Suppressor macrophage treated with lipopolysaccharide for 4 hours (primary cell): ENCODE measurements at regions not wholly inside any gene's neighbourhood (a gene's known extent, or its start where the extent isn't known, plus 50 kb on each side); places are given as distances from the start of the nearest gene placed in this dataset.
"Not testable (repeated sequence)": the region's sequence is repeated elsewhere in the genome, so short reads cannot be mapped to it uniquely, and the experiment has no call there.

Experiments used
- DNase-seq: peaks from one replicate; pipeline ENCODE4 v3.0.0-alpha.2; 2020

DNA sequence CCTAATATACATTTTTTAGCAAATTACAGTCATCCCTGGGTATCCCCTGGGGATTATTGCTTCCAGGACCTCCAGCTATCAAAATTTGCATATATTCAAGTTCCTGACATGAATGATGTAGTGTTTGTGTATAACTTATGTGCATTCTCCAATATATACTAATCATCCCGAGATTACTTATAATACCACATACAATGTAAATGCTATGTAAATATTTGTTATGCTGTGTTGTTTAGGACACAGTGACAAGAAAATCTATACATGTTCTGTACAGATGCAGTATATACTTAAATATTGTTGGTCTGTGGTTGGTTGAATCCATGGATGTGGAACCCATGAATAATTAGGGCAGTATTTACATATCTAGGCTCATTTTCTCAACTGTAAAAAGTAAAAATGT is 1060.3 kb downstream of the DSC3 start:
- DNase-seq: no peak

DNA sequence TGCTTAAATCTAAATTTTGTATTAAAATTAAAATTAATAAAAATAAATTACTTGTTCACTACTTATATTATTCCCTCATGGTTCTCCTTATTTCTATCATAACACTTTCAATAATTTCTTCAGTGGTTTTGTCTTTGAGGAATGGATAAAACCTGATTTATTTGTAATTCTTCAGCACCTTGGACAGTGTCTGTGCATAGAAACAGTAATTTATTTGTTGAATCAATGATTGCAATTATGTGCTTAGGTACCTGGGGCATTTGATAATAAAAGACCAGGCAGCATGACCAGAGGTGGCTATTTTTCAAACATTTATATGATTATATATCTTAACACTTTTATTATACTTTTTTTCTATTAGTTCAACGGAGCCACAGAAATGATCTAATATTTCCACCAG is 1062.7 kb downstream of the DSC3 start:
- no peak for DNase-seq

DNA sequence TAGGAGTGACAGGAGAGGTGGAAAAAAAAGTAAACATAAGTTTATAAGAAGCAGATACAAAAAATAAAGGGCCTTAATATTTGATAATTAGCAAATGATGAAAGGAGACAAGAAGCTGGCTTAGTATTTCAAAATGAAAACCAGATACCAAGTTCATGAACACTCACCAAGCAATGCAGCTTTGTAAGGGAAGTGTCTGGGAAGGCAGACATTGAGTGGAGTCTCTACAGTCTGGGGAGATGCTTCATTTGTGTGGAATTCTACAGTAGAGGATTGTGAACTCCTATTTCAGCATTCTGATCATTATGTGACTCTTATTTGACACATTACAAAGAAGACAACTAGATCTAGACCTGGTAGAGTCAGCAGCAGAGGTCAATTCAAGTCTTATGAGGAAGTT is 1072.7 kb downstream of the DSC3 start:
- no peak for DNase-seq

DNA sequence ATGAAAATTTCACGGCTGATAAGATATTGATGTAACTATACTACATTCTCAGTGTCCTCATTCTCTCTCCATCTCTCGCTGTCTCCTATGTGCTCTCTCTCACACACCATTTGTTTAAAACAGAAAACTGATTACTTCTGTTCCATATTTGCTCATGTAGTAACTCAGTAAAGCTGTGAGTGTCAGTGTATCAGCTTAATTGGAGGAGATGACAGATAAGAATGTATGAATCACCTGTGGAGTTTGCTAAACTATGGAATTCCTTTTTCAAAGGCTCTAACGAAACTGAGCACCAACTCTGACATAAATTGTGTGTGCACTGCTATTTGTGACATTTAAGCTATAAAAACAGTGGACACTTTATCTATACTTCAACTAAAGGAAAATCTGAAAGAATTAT is 1080.0 kb downstream of the DSC3 start:
- DNase-seq: no peak

DNA sequence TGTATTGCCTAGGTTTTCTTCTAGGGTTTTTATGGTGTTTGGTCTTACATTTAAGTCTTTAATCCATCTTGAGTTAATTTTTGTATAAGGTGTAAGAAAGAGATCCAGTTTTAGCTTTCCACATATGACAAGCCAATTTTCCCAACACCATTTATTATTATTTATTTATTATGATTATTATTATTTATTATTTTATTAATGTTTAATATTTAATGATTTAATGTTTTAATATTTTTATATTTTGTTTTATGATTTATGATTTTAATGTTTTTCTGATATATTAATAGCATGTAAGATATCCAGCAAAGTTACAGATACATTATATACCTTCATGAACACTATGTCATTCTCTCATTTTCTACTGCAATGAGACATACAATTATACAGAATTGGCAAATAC is 1082.0 kb downstream of the DSC3 start:
- DNase-seq: no peak

DNA sequence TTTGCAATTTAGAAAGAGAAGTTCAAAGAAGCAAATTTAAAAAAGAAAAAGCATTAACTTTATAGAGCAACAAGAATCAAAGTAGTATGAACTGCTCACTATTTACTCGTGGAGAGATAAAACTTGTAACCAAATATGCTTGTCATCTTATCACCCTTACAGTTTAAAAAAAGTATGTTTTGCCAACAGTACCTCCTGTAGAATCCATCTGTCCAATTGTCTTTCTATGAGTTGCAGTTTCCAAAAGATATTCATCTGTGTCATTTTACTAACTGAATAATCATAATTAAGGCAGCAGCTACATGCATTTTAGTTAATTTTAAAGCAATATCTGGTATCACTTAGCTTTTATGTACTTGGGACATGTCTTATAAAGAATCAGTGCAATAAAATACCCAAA is 1112.3 kb downstream of the DSC3 start:
- DNase-seq: no peak

DNA sequence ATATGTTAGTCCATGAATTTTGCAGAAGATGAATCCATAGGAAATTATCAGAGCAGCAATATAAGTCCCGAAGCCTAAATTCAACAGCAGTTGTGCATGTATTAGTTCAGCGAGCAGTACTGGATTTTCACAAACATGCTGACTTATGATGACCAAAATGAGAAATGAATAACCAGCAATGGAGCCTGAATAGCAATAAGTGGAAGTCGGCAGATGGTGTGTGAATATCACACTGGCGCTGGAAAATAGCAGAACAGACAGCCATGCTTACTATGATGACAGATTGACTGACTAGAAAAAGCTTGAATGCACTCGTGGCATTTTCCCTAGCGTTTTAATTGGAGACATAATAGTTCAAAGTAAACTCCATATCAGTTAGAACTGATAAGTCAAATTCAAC is 1114.5 kb downstream of the DSC3 start:
- DNase-seq: no peak

DNA sequence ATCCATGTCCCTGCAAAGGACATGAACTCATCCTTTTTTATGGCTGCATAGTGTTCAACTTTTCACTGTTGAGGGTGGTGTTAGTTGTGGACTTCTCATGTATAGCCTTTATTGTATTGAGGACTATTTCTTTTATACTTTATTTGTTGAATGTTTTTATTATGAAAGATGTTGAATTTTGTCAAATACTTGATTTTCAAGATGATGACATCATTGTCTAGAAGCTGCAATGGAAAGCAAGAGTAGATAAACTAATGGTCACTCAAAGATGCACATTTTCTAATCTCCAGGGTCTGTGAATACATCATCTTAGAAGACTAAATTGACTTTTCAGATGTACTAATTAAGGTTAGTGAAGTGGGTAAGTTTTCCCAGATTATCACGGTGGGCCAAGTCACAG is 1117.0 kb downstream of the DSC3 start:
- no peak for DNase-seq

DNA sequence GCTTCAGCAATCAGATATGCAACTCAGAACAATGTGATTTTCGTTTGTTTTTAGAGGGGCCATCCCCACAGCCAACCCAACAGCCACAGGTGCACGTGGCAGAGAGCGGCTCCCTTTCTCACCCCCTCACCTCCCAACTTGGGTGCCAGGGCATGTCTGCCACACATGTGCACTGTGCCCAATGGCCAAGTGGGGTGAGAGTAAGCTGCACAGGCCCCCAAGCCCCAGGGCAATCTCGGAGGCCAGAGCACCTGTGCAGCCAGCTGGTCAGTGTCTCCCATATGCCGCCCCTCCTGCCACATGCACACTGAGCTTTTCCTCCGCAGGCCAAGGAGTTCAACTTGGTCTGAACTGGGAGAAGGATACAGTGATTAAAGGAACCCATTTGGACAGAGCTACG is 1130.2 kb downstream of the DSC3 start:
- DNase-seq: no peak

DNA sequence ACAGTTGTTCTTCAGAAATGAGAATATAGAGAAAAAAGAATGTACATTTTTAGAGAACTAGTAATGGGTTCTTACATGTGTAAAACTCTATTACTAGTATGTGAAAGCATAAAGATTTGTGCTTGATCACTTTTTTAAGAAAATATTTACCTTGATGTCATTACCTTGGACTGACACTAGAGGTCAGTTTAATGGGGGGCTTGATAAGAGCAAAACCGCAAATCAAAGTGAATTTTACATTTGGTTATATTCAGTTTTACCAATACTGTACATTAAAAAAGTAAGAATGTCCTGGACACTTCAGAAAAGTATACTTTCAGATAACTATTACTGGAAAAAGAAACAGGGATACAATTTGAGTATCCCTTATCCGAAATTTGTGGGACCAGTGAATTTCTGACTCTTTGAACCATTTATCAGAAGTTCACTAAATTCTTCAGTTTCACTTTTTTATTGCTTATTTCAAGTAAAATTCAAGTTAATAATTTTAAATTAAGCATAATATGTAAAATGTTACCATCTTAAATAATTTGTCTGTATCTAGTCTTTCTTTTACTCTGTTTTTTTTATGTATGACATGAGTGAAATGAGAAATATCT is 1149.5 kb downstream of the DSC3 start:
- no peak for DNase-seq

DNA sequence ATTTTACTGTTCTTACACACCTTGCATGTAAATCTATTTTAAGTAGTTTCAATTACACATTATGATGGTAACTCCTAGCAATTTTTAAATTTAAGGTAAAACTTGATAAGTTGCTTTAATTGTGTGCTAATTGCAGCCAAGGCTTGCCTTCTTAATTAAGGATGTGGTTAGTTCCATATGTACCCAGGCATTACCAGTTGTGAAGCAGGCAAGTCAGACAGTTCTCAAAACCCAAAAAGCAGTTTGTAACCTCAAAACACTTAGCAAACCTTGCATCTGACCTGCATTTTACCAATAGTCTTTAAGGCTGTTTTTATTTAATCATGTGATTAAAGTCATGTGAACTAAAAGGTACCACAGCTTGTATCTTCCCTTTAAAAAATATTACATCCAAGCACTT is 1159.4 kb downstream of the DSC3 start:
- no peak for DNase-seq

DNA sequence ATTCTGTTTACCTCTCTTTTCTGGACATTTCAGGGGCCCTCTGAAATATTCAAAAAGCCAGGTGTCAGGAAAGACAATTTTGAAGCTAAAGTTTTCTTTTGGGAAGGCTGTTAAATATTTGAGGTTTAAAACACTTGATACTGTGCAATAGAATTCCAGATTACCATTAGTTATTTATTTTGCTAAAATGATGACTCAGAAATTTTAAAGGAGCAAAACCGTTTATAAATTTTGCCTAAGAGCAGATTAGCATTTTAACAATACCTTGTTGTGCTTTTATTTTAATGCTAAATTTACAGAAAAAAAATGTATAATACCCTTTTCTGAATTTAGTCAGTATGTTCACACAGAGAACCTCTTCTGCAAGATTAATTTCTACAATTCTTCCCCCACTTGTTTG is 1159.9 kb downstream of the DSC3 start:
- no peak for DNase-seq

DNA sequence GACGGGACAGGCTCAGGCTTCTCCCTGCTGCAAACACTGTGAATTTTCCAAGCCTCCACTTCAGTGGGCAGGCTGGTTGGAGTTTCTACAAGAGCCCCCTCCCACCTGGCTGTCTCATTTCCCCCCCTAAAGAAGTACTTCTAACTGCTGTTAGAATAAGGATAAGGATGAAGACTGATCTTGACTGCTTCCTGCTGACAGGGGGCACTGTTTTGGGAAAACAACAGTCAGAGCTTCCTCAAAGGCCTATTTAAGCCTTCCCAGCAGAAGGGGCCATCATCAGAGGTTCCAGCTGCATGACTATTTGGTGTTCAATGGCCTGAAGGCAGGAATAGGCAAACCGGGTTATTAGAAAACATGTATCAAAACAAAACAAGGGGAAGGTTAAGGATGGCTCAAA is 1162.8 kb downstream of the DSC3 start:
- no peak for DNase-seq

DNA sequence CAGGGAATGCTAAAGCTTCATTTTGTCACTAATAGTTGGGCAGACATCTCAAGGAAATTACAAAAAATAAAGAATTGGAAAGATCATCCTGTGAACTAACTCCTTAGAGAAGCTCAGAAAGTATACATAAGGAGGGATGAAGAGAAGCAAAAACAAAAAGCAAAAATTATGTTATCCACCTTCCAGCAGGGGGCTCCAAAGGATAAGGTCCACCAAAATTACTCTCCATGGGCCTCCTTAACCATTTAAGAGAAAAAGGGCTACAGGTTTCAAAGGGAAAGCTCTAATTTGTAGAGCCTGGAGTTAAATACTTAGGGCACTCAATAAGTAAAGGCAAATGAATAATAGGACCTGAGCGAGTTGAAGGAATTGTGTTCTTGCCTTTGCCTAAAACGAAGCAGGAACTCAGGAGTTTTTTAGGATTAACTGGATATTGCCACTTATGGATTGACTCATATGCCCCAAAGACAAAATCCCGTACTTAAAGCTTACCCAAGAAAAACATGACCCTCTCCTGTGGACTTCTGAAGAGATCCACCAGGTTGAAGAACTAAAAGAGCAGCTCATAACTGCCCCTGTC is 1167.9 kb downstream of the DSC3 start:
- peak; percentile 27 for DNase-seq

DNA sequence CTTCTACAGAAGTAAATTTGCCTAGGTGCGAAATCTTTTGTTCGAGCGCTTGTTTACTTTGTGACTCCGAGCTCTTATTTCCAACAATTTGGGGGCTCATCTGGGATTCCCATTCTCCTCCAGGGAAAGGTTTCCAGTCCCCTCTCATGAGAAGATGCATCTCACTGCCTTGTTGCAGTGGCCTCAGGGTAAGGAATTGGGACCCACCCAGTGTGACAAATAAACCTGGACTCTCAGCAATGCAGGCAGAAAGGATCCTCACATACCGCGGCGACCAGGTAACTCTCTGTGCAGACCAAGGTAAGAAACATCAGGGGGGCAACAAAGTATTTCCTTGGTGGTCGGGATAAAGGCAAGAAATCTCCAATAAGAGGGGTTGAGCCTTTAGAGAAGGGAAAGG is 1169.3 kb downstream of the DSC3 start:
- DNase-seq: no peak

DNA sequence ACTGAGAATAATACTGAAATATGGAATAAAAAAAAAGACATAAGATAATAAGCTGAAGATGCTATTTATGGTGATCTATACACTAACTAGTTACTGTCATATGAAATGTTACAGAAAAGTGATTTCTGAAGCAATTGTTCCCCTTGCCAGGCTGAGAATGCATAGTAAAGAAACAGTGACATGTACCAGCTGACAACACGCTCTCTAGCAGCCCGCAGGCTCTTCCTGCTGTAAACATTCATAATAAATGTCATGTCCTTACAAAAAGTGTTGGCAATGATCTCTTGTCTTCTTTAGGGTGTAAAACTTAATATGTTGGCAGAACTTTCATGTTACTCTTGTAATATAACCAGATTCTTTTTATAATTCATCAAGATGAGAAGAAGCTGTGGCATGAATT is 1171.3 kb downstream of the DSC3 start:
- no peak for DNase-seq

DNA sequence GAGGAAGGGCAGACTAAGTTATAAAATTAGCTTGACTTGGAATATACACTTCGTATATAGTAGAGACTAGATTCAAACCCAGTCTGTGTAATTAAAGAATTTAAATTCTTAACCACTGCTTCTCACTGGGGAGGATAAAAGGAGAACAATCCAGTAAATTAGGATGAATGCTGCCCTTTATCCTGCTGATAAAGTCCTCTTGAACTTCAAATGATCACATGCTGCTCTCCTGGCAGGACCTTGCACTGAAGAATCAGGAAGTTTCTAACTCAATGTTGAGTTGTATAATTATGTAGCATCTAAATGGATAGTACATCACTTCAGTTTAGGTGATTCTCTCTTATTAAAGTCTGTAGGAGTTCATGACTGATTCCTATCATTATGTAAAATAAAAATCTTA is 1179.7 kb downstream of the DSC3 start:
- no peak for DNase-seq

DNA sequence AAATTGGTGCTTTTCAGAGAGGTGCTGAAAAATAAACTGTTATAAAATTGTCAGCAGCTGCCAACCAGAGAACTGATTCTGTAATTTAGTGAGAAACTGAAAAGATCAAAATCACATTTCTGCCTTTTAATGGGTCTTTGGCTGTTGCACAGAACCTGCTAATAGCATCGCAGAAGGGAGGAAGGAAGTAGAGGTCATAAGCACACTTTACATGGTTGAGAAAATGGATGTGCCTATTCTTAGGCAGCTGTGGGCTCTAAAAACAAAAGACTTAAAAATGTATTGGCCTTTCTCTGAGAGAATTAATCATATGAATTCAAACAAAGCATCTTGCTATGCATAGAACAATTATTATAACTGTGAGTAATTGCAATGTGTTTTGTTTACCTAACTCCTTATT is 1186.9 kb downstream of the DSC3 start:
- DNase-seq: no peak

DNA sequence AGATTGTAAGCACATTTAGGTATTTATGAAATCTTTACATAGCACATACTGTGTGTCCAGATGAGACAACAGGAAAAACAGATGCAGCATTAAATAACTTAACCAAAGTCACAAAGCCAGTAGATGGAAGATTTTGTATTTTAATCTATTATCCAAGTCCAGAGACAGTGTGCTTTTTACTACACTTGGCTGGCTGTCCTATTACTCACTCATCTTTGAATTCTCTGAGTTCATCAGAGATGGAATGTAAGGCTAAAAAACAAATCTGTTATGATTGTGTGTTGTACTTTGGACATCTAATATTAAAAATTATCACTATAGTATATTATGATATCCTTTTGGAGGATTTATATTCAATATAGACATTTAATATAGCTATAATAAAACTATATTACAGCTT is 1189.4 kb downstream of the DSC3 start:
- DNase-seq: no peak

DNA sequence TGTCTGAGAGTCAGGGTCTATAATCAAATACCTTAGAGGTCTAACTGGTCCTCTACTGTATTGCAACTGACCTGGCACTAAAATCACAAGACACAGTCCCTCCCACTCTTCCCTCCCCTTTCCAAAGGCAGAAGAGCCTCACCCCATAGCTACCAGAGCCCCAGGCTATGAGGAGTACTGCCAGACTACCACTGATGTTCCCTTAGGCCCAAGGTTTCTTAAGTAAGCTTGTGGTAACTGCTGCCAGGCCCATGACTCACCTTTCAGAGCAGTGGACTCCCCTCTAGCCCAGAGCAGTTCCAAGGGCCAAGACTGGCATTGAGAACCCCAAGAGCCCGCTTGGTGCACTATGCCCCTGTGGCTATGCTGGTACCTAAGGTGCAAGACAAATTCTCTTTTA is 1193.4 kb downstream of the DSC3 start:
- no peak for DNase-seq

DNA sequence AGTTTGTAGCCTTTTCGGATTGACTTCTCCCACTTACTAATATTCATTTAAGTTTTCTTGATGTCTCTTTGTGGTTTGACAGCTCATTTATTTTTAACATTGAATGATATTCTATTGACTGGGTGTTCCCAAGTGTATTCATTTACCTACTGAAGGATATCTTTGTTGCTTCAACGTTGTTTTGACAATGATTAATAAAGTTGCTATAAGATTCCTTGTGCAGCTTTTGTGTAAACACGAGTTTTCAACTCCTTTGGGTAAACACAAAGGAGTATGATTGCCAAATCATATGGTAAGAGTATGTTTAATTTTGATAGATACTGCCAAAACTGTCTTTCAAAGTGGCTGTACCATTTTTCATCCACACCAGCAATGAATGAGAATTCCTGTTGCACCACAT is 1200.9 kb downstream of the DSC3 start:
- no peak for DNase-seq

DNA sequence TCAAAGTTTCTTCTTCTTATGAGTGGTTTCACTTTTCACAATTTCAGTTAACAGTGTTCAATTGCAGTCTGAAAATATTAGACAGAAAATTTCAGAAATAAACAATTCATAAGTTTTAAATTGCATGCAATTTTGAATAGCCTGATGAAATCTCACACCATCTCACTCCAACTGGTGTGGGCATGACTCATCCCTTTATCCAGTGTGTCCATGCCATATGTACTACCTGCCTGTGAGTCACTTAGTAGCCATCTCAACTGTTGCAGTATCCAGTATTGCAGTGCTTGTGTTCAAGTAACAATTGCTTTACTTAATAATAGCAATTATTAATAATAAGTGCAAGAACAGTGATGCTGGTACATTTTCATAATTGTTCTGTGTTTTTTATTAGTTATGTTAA is 1202.5 kb downstream of the DSC3 start:
- DNase-seq: no peak

DNA sequence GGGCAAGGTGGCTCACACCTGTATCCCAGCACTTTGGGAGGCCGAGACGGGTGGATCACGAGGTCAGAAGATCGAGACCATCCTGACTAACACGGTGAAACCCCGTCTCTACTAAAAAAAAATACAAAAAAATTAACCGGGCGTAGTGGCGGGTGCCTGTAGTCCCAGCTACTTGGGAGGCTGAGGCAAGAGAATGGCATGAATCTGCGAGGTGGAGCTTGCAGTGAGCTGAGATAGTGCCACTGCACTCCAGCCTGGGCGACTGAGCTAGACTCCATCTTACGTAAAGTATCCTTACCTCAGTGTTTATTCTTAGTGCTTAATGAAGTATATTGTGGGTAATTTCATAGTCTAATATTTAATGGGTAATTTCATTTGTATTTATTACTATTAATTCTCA is 1203.6 kb downstream of the DSC3 start:
- not testable (repeated sequence) for DNase-seq

DNA sequence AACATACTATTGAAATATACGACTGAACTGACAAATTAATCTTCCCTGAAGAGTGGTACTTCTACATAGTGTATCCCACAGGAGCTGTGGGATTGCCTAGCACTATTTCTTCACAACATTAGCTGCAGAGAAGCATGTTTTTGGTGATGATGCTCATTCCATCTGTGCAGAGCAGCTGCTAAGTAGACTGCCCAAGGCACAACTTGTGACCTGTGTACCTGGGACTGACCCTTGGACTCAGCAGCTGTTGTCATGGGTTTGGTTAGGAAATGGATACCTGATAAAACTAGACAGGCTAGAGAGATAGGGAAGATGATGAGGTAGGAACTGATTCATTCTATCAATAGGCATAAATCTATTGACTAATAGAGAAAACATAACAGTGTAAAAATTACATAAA is 1204.0 kb downstream of the DSC3 start:
- DNase-seq: no peak

DNA sequence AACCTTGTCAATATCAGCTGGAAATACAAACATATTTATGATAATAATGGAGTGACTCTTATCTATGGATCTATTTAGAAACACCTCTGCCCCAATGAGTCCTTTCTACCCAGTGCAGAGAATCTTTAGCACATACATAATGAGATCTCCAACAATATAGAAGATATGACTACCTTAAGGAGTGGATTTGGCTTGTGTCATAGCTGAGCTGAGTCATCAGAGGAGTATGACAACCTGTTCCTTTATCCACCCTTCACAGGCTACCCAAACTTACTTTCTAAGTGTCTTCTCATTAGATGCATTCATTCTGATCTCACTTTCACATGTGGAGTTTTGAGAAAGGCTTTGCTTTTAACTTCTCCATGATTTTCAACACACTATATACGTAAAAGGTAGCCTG is 1218.9 kb downstream of the DSC3 start:
- DNase-seq: no peak

DNA sequence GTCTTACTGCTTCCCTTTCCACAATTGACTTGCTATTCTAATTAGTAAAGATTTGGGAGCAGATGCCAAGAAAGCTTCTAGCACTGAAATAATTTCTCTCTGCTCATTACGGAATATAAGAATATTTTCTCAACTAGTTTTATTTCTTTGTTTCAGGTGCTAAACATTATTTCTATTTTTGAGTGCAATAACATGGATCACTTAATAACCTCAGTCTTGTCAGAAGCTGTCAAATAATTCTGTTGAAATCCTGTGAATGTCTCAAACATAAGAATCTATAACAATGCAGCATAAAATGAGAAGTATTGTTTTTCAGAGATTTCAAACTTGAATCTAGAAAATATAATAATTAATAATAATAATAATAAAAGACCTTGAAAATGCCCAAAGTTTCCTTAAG is 1221.0 kb downstream of the DSC3 start:
- no peak for DNase-seq
